LNCAP (cell line): ENCODE measurements at regions not wholly inside any gene's neighbourhood (a gene's known extent, or its start where the extent isn't known, plus 50 kb on each side); places are given as distances from the start of the nearest gene placed in this dataset.

Experiments
- CTCF ChIP-seq: fragments of 450-650 bp; IDR thresholded peaks from 2 replicates; pipeline ENCODE4 v1.5.1; 2017; ENCODE audit warnings: mild to moderate bottlenecking

GRCh38 chr4:187289371-187289770, 565.7 kb upstream of the FAT1 start:
- no peak for TF ChIP-seq CTCF

GRCh38 chr4:187294861-187295260, 571.2 kb upstream of the FAT1 start:
- TF ChIP-seq CTCF, result no peak

- no peak for TF ChIP-seq CTCF
These were observed 578.3 kb upstream of the FAT1 start for GRCh38 chr4:187301923-187302322.

GRCh38 chr4:187302457-187303150, 578.9 kb upstream of the FAT1 start:
- no peak for TF ChIP-seq CTCF

GRCh38 chr4:187304133-187304532, 580.5 kb upstream of the FAT1 start:
- no peak for TF ChIP-seq CTCF

GRCh38 chr4:187307131-187307530, 583.5 kb upstream of the FAT1 start:
- TF ChIP-seq CTCF, result no peak

- no peak for TF ChIP-seq CTCF
These were observed 585.8 kb upstream of the FAT1 start for GRCh38 chr4:187309456-187309855.

- TF ChIP-seq CTCF, result no peak
These were observed 588.6 kb upstream of the FAT1 start for GRCh38 chr4:187312299-187312698.
